ENCODE measurements at regions not wholly inside any gene's neighbourhood (a gene's known extent, or its start where the extent isn't known, plus 50 kb on each side); places are given as distances from the start of the nearest gene placed in this dataset.
"Not testable (repeated sequence)": the region's sequence is repeated elsewhere in the genome, so short reads cannot be mapped to it uniquely, and the experiment has no call there.

DNA sequence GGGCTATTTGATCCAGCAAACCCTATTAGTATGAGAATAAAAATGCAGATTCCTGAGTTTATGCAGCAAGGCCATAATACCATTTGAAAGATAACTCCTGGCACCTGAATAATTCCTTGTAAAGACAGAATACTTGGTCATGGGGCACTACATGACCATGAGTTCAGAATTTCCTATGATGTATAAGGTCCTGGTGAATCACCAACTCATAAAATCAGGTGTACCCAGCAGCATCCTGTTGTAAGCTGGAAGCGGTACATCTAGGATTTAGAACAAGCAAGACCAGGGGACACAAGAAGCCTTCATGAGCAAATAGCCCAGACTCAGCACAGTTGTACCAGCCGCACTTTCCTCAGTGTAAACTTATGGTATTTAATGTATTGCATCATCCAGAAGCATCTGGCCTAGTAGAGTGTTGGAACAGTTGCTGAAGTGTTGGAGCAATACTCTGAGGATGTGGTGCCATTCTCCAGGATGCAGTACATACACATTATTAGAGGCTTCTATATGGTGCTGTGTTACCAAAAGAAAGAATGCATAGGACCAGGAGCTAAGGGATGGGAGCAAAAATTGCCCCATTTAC lies 233.4 kb downstream of the SQOR start:
- no peak for DNase-seq (ENCODE audit: low spot score)

DNA sequence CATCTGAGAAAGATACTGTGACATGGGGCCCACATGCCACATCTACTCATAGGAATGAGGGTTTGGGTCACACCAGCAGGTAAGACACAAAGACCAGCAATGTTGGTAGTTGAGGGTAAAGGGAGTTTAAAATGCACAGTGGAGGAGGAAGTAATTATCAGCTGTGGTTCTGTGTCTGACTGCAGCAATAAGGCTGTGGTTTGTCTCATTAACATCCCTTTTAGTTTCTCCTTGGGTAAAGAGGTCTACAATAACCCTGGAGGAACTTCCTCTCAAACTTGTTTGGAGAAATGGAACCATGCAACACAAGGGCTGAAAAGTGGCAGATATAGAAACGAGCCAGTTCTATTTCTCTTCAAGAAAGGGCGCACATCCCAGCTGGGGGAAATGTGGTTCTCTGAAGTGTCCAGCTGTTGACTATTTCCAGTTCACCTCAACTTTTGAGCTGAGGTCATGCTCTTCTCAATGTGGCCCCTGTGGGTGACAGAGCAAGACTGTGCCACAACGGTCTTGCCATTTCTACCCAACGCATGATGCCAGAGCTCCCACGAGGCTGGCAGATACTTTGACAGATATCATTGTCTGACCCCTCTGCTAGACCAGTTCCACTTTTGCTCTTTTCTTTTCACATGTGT lies 234.3 kb downstream of the SQOR start:
- DNase-seq (ENCODE audit: low spot score): no peak

DNA sequence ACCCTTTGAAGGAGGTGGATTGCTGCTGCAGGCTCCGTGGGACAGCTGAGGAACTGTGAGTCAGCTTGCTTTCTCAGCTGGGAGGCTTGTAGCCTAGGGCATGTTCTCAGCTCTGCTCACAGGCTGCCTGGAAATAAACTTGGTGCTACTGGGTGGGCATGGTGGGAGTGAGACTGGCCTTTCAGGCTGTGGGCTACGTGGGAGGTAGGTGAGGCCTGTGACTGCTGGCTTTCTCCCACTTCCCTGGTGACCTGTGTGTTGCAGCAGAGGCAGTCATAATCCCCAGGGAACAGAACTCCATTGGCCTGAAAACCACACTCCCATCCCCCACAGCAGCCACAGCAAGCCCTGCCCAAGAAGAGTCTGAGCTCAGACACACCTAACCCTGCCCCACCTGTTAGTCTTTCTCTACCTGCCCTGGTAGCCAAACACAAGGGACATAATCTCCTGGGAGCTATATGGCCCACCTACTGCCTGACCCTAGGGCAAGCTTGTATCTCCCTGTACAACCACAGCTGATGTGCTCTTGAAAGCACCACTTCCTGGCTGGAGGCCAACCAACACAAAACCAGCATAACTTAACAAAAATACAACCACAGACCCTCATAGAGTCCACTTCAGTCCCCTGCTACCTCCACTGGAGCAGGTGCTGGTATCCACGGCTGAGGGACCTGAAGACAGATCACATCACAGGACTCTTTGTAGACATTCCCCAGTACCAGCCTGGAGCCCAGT lies 236.5 kb downstream of the SQOR start:
- DNase-seq (ENCODE audit: low spot score): no peak

DNA sequence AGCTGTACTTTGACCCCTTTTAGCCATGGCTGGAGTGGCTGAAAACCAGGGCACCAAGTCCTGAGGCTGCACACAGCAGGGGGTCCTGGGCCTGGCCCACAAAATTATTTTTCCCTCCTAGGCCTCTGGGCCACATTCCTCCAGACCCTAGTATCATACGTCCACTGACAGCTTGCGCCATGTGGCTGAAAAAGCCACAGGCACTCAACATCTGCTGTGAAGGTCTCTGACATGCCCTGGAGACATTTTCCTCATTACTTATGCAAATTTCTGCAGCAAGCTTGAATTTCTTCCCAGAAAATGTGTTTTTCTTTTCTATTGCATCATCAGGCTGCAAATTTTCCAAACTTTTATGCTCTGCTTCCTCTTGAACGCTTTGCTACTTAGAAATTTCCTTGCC lies 239.0 kb downstream of the SQOR start:
- DNase-seq (ENCODE audit: low spot score): no peak

DNA sequence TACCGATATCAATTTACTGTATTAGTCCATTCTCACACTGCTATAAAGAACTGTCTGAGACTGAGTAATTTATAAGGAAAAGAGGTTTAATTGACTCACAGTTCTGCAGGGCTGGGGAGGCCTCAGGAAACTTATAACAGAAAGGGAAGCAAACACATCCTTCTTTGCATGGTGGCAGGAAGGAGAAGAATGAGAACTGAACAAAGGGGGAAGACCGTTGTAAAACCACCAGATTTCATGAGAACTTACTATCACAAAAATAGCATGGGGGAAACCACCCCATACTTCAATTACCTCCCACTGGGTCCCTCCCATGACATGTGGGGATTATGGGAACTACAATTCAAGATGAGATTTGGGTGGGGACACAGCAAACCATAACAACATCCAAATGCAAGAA lies 239.7 kb downstream of the SQOR start:
- DNase-seq (ENCODE audit: low spot score): not testable (repeated sequence)

DNA sequence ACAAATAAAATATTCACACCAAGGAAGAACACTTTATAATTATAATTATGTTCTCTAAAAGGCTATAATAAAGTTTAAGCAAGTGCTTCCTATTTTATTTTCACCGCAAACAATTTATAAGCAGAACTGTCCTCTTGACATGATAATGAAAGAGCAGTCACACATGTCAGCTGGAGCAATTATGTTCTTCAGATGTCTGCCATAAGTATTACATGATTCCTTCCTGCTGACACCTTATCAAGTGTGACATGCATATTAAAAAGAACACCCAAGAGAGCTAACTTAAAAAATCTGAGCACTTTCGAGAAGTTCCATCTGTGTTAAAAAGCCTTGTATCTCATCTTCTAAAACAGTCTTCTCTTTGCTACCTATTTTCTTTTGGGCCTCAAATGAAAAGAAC lies 249.5 kb downstream of the SQOR start:
- no peak for DNase-seq (ENCODE audit: low spot score)

DNA sequence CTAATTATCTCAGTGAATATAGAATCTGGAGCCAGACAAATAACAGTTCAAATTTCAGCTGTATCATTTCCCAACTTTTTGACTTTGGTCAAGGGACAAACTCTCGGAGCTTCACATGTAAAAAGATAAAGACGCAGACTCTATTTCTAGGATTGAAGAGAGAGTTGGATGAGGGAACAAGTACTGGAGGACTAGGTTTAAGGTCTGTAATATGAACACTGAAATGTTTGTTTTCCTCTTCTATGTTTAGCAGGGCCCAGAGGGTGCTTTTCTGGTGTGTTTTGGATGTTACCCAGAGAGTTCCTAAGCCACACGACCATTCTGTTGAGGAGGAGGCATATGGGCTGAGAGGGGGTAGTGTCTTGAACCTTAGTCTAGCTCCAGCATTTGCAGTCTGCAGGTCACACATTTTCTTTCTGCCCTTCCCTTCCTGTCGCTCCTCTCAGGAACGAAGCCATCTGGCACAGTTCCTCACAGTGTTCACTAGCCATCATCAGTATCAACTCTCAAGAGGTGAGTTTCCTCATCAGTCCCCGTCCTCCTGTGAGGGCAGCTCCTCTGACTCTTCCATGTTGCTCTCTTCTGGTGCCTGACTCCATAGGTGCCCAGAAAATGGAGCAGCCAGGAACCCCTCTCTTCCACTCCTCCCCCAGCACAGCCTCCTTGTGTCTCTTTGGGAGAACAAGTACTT lies 250.1 kb downstream of the SQOR start:
- DNase-seq (ENCODE audit: low spot score): no peak

DNA sequence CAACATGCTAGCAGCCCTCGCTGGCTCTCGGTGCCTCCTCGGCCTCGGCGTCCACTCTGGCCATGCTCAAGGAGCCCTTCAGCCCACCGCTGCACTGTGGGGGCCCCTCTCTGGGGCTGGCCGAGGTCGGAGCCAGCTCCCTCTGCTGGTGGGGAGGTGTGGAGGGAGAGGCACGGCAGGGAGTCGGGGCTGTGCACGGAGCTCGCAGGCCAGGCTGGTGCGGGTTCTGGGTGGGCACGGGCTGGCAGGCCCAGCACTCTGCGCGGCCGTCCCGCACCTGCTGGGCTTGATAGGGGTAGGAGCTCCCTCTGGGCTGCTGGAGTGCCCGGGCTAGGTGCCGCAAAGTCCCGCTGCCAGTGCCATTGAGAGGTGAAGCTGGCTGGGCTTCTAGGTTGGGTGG lies 251.0 kb downstream of the SQOR start:
- no peak for DNase-seq (ENCODE audit: low spot score)

DNA sequence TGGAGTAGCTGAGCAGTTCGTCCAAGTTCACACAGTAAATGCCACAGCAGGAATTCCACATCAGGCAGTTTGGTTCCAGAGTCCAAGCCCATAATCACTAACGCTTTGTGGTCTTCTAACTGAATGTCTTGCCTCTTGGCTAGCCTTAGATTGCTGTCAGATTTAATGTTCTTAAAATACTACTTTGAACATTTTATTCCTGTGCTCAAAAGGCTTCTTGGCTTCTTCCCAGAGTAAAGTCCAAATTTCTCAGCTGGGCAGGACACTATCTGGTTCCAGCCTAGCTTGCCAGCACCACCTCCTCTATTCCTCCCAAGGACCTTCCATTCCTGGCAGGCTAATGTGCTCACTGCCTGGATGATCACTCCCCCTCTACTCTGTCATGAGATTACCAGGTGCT lies 256.9 kb downstream of the SQOR start:
- no peak for DNase-seq (ENCODE audit: low spot score)

DNA sequence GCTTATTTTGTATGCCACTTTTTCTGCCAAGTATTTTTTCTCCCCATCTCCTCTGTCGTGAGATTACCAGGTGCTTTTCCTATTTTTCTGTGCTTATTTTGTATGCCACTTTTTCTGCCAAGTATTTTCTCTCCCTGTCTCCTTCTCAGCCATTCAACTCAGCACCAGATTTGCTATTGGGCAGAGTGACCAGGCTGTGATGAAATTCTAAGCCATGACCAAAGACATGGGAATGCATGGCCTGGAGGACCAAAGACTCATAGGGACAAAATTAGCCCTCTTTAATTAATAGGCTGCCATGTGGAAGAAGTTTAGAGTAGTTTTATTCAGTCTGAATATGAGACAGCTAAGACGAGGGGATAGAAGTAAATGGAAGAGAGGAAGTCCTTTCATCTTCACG lies 257.4 kb downstream of the SQOR start:
- no peak for DNase-seq (ENCODE audit: low spot score)

DNA sequence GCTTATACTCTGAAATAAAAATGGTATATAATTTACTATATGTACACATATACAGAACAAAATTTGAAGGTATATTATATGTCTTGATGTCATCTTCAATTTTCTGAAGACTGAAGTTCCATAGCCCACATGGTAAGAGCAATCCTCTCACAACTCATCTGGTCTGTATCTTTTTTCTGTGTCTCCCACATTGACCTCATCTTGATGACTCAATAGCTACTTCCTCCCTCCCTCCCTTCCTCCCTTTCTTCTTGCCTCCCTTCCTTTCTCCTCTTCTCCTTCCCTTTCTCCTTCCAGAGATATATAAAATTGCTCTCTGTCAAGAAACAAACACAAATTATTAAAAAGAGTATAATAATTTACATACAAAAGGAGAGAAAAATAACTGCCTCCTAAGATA lies 268.5 kb downstream of the SQOR start:
- DNase-seq (ENCODE audit: low spot score): no peak

DNA sequence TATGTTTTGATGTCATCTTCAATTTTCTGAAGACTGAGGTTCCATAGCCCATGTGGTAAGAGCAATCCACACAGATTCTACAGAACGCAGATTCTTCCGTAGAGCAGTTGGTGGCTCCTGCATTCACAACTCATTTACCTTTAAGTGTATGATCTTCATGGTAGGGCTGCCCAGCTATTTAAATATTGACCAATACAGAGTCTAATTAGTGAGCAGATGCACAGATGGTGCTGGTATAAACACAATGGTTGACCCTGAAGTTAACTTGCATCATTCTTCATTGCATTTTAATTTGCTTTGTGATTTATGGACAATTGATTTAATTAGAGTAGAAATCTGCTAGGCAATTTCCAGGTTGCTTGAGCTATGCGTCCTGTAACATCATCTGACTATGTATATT lies 269.2 kb downstream of the SQOR start:
- no peak for DNase-seq (ENCODE audit: low spot score)

DNA sequence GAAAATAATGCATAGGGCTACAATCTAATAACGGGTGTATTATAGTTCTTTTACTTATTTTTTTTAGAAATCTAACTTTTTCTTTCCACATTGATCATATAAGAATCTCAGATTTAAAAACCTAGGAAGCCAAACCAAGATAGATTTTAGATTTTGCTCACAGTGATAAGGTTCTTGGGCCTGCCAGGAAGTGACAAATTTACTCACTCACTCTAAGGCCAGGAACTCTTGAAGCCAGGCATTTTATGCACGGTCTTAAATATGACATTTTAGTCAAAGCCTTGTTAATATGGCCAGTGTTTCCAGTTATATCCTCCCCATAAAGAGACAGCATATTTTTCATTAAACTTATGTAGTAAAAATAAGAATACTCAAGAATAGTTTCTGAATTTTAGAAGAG lies 271.4 kb downstream of the SQOR start:
- DNase-seq (ENCODE audit: low spot score): no peak

DNA sequence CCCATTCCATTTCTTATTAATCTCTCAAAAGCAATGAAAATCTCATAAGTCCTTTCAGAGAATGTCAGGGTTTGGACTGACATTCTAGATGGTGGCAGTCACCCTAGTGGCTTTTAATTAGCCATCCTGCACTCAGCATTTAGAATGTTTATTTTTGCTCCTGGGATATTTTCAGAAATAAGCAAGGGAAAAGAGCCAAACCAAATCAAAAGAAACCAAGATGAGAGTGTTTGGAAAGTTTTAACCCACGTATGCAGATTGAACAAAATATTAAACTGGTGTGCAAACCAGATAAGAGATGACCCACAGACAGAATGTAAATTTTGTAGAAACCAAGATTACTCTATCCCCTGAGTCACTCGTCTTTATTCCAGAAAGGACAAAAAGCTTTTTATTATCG lies 275.8 kb downstream of the SQOR start:
- no peak for DNase-seq (ENCODE audit: low spot score)

DNA sequence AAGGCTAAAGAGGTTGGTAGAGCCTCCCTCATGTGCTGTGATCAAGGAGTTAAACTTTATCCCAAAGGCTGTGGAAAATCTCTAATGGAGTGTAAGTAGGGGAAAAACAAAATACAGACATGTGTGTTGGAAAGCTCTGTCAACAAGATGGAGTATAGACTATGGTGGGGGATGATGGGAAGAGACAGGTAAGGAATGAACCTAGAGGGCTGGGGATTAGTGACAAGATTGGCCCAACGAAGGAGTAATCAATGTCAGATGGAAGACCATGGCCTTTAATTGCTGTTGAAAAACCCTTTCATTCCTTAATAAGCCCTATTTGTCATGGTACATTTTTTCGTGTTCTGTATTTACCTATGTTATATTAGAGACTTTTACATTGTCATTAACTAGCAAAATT lies 278.6 kb downstream of the SQOR start:
- DNase-seq (ENCODE audit: low spot score): no peak

DNA sequence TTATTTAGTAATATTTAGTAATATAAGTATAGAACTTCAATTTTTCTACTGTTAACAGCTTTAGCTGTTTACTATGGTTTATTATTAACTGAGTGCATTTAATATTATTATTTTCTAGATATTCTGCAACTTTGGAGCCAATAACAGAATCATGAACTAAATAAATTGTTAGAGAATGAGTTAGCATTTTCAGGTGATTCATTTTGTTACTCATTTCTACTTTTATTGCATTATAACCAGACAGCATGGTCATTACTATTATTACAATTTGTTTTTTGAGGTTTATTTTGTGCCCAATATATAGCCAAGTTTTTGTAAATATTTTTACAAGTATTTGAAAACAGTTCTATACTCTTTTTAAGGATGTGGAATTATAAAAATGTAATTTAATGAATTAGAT lies 279.6 kb downstream of the SQOR start:
- no peak for DNase-seq (ENCODE audit: low spot score)

DNA sequence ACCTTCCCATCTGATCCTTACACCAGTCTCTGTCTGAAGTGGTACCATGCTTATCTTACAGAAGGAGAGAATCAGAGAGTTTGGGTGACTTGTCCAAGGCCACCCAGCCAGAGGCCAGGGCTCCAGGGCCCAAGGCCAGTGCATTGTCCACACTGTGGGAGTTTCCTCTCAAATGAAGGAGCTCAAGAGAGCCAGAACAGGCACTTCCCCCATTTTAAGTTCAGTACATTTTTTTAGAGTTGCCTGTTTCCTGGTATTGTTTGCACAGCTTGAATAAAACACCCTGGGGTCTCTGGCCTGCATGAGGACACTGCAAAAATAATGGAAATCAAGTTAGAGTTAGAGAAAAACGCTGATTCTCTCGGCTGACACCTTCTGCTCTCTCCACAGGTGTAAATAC lies 284.0 kb downstream of the SQOR start:
- no peak for DNase-seq (ENCODE audit: low spot score)

DNA sequence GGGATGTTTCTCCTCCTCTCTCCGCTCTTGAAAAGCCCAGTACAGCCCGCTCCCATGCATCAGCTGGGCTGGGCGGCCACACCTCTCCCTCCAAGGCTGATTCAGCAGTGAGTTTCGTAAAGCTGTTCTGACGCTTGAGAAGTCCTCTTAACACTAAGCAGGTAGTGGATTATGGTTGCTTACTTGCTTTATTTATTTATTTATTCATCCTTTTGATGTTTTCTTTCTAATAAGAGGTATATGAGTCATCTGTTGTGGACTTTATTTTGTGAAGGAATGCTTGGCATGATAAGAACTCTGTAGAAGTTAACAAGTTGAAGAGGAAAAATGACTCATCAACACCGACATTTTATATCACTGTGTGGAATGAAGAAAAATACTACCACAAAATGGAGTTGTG lies 285.0 kb downstream of the SQOR start:
- DNase-seq (ENCODE audit: low spot score): no peak

DNA sequence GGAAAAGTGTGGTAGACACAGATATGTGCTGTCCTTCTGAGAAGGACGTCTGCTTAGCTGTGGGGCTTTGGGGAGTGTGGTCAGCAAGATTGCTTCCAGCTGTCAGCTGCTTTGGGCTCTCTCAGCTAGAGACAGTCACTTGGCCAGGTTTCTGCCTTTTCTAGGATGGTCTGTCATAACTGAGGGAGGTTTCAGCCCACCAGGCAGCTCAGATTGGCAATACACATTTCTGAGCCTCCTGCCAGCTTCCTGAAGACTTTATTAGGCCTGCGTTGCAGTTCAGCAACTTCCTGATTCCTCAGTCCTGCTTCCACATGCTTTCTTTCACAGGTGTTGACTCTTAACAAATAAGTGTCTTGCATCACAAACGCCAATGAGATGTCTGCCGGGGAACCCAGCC lies 286.5 kb downstream of the SQOR start:
- no peak for DNase-seq (ENCODE audit: low spot score)

DNA sequence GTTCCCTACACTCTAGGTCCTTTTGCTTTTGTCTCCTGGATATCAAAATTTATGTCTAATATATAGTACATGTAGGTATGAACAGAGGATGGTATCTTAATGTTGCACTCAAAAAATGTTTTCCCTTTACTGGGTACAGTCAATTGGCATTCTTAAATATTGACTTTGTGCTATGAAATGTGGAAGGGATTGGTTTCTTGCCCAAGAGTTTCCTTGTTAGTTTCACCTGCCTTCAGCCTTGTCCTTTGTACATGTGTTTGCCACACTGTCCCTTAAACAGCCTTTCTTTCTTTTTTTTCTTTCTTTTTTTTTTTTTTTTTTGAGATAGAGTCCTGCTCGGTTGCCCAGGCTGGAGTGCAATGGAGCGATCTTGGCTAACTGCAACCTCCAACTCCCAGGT lies 287.1 kb downstream of the SQOR start:
- no peak for DNase-seq (ENCODE audit: low spot score)

DNA sequence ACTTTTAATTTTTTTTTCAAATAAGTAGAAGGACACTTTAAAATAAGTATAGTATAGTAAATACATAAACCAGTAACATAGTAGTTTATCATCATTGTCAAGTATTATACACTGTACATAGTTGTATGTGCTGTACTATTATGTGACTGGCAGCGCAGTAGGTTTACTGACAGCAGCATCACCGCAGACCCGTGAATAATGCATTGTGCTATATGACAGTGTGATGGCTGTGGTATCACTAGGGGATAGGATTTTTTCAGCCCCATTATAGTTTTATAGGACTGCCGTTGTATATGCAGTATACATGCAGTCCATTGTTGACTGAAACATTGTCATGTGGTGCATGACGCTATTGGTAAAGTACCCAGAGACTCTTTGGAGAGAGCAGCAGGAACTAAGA lies 306.5 kb downstream of the SQOR start:
- no peak for DNase-seq (ENCODE audit: low spot score)

DNA sequence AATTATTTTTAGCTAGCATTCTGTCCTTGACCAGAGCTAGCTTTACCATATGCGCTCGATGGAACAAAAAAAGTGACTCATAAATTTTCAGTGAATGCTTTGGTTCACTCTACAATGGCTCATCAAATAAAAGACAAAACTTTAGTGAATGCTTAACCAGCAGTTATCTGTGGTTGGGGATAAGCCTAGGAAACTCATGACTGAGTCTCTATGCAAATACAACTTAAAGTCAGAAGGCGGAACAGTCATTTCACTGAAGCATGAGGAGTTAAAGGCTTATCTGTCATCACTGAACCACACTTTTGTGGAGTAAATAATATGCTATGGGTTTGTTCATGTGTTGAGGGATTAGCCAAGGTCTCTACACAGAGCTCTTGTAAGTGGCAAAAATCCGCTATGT lies 308.4 kb downstream of the SQOR start:
- no peak for DNase-seq (ENCODE audit: low spot score)

DNA sequence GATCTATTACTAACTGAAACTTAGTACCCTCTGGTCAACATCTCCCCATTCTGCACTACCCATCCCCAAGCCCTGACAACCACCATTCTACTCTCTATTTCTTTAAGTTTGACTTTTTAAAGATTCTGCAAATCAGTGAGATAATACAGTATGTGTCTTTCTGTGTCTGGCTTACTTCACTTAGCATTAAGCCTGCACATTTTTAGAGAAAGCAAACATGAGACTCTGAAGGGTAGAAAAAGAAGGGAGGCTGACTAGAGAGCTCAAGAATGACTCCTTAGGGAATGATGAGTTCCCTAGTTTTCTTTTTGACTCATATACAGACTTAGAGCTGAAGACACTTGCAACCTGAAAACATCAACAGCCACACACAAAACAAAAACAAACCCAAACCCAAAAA lies 311.3 kb downstream of the SQOR start:
- no peak for DNase-seq (ENCODE audit: low spot score)

All from CD4-positive, alpha-beta T cell treated with Interleukin-6 at 100 ng/mL for 8 hours (primary cell).